GM12874 (cell line): ENCODE measurements at regions not wholly inside any gene's neighbourhood (a gene's known extent, or its start where the extent isn't known, plus 50 kb on each side); places are given as distances from the start of the nearest gene placed in this dataset.

ENCODE experiments used
- CTCF ChIP-seq: IDR thresholded peaks from 2 replicates; pipeline ENCODE4 v1.5.1; 2011; ENCODE audit warnings: low read depth, mild to moderate bottlenecking, control low read depth, low read length, moderate library complexity; ENCODE audit not compliant: insufficient read depth

DNA sequence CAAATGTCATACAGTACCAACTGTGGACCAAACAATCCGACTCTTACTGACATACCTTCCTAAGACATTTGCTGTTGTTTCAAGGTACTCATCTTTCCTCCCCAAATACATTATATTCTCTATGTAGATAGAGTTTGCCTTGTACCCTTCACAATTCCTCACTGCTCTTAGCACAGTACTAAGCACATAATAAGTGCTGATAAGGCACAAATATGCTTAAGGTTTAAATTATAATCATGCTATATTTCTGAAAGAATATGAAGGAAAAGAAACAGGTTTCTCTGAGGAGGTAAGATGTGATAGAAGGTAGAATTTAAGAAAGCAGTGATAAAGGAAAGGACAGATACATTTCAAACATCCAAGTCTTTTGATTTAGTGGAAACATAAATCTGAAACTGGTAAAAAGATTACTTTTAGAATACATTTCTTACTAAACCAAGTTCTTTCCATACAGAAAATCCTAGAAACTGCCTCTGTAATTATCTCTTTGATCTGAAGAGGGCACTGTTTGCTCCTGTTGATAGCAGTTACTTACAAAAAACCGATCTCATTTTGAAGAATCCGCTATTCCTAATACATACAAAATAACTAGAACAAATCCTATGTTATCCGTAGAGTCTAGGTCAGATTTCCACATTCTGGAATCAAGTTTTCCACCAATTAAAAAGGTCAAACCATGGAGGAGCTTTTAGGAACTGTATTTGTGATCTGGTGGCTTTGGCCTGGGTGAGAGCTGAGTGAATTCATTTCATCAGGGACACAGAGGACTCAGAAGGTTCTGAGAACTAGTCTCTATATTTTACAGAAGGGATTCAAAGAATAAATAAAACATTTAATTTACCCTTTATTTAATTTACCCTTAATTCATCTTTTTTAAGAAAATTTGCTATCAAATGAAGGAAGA, 311.9 kb downstream of the DAD1 start:
- peak; percentile 42; the same call in 1 of the 2 replicates for TF ChIP-seq CTCF

- TF ChIP-seq CTCF = no peak
Measured at GRCh38 chr14:22271838-22272799, 316.9 kb downstream of the DAD1 start.

- TF ChIP-seq CTCF = no peak
Measured at GRCh38 chr14:22268875-22269274, 320.1 kb downstream of the DAD1 start.

- TF ChIP-seq CTCF = no peak
Measured at GRCh38 chr14:22266683-22267082, 322.3 kb downstream of the DAD1 start.

DNA sequence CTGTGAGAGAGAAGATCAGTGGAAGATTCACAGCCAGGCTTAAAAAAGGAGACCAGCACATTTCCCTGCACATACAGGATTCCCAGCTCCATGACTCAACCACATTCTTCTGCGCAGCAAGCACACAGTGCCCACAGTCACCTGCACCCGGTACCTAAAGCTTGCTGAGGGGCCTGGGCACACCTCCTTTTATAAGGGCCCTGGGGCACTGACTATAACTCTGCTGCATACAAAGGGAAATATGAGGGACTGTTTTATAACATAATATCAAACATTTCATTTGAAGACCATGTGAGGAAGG, 322.9 kb downstream of the DAD1 start:
- no peak for TF ChIP-seq CTCF

DNA sequence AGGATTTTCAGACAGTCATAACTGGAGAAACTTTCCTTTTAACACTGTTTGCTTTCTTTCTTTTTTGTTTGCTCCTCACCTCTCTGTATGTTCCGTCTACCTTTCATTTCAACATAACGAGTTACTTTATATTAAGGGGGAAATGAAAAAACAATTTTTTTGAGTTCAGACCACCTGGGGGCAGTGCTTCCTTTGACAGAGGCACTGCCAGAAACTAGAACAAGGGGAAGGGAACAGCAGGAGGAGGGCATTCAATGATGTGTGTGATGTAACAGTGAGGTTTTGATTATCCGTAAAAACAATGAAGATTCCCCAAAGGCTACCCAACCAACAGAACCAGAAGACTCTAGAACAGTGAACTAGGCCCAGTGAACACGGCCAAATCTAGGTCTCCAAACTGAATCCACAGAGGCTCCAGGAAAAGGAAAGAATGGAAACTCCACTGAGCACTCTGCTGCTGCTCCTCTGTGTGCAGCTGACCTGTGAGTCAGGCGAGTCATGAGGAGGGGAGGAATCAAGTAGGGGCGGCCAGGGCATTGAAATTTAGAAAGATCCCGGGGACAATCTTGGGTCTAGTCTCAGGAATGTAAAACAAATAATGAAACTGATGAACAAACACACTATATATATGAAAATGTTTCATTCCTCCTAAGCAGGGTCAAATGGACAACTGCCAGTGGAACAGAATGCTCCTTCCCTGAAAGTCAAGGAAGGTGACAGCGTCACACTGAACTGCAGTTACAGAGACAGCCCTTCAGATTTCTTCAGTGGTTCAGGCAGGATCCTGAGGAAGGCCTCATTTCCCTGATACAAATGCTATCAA, 323.5 kb downstream of the DAD1 start:
- TF ChIP-seq CTCF = no peak
